ENCODE measurements at regions not wholly inside any gene's neighbourhood (a gene's known extent, or its start where the extent isn't known, plus 50 kb on each side); places are given as distances from the start of the nearest gene placed in this dataset.

DNA sequence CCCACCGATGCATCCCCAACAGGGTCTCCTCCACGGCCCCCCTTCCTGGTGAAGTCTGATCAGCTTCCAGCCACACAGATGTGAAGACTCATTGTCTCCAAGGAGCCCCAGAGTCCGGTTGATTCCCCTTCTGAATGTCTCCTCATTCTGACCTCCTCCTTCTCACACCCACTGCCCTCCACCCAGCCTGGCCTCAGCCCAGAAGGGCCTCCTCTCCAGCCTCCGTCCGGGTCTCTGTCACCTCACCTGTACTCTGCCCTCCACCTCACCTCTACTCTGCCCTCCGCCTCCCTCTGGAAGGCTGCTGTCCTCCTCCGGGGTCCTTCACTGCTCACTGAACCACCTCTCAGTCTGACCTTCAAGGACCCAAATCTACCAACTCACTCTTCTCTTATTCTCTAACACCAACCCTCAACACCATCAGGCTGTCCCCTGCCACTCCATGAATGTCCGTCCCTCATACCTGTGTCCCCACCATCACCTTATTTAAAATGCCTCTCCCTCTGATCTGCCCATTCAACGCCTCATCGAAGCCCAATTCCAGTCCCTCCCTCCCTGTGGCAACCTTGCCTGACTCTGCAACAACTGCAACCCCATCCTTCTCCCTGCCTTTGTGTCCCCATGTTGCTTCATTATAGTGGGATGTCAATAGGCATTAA, 201.2 kb downstream of the TOMM20 start:
- DNase-seq (no peak), ATAC-seq (no peak)
- no peak overlapping the region for H3K4me3 ChIP-seq
- TF ChIP-seq, protein P1, sequence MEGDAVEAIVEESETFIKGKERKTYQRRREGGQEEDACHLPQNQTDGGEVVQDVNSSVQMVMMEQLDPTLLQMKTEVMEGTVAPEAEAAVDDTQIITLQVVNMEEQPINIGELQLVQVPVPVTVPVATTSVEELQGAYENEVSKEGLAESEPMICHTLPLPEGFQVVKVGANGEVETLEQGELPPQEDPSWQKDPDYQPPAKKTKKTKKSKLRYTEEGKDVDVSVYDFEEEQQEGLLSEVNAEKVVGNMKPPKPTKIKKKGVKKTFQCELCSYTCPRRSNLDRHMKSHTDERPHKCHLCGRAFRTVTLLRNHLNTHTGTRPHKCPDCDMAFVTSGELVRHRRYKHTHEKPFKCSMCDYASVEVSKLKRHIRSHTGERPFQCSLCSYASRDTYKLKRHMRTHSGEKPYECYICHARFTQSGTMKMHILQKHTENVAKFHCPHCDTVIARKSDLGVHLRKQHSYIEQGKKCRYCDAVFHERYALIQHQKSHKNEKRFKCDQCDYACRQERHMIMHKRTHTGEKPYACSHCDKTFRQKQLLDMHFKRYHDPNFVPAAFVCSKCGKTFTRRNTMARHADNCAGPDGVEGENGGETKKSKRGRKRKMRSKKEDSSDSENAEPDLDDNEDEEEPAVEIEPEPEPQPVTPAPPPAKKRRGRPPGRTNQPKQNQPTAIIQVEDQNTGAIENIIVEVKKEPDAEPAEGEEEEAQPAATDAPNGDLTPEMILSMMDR (IDR thresholded peaks at IDR 0.05), result no peak
- no peaks in the 10 kb centered on the region for H3K9me3 ChIP-seq
- intact Hi-C loops (cut with DNase I), result no loop called here
- H3K4me1 ChIP-seq, result peaks cover 14 to 27% of the 10 kb centered on the region in 2 donors
- H3K36me3 ChIP-seq, result no peaks in the 10 kb centered on the region
- no peaks in the 10 kb centered on the region for H3K27me3 ChIP-seq
- peak overlapping the region in 1 of 2 donors; percentile 66 for H3K27ac ChIP-seq

DNA sequence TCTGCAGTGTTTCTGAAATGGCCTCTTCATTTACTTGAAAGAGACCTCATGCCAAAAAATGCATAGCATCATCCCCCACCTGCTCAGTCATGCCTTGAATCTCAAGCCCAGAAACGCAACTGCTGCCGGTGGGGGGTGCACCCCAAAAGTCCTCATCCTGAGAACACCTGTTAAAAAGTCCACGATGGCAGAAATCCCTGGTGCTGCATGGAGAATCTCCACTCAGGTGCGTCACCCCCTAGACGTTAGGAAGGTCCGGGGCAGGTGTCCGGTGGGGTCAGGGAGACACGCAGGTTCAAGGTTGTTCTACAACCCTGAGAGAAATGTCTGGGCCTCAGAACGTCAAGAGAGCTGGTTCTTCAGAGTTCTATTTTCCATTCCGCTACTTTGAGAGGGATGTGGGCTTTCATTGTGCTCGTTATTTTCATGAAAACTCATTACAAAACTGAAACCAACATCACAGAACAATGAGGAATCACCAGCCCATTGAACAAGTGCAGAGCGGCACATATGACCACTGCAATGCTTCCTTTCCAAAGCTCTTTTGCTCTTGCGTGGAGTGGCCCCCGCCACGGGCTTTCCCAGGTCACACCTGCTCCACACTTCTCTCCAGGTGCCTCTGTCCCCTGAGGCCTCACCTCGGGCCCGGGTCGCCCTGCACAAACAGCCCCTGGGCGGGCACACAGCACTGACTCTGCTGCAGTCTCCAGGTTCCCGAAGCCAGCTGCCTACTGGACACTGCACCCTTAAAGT, 201.9 kb downstream of the TOMM20 start:
- H3K36me3 ChIP-seq, result no peaks in the 10 kb centered on the region
- H3K4me1 ChIP-seq, result peaks cover 14 to 29% of the 10 kb centered on the region in 2 donors
- no peaks in the 10 kb centered on the region for H3K27me3 ChIP-seq
- no peaks in the 10 kb centered on the region for H3K9me3 ChIP-seq
- H3K27ac ChIP-seq, result peak overlapping the region; percentile 66 to 81
- H3K4me3 ChIP-seq, result no peak overlapping the region
- DNase-seq, result no peak
- intact Hi-C loops (cut with DNase I), result no loop called here
- TF ChIP-seq, protein P1 (IDR thresholded peaks at IDR 0.05), result no peak
- ATAC-seq, result peak; percentile 9

DNA sequence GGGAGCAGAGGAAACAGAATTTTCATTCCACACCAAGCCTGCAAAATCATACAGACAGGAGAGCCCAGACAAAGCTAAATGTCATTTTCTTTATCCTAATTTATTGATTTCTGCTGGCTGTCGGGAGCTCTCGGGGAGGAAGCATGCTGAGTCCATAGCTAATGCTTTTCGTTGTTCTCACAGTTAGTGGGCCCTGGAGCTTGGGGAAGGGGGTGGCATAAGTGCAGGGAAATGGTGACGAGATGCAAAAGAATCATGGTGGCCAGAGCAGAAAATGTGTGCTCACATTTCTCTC, 202.4 kb downstream of the TOMM20 start:
- TF ChIP-seq, protein P1 (IDR thresholded peaks at IDR 0.05), result no peak
- peaks cover 14 to 35% of the 10 kb centered on the region in 2 donors for H3K4me1 ChIP-seq
- no peak for DNase-seq
- intact Hi-C loops (cut with DNase I), result no loop called here
- no peaks in the 10 kb centered on the region for H3K36me3 ChIP-seq
- H3K27ac ChIP-seq, result peak overlapping the region; percentile 66 to 81
- no peaks in the 10 kb centered on the region for H3K9me3 ChIP-seq
- no peak overlapping the region for H3K4me3 ChIP-seq
- no peaks in the 10 kb centered on the region for H3K27me3 ChIP-seq
- ATAC-seq, result no peak

DNA sequence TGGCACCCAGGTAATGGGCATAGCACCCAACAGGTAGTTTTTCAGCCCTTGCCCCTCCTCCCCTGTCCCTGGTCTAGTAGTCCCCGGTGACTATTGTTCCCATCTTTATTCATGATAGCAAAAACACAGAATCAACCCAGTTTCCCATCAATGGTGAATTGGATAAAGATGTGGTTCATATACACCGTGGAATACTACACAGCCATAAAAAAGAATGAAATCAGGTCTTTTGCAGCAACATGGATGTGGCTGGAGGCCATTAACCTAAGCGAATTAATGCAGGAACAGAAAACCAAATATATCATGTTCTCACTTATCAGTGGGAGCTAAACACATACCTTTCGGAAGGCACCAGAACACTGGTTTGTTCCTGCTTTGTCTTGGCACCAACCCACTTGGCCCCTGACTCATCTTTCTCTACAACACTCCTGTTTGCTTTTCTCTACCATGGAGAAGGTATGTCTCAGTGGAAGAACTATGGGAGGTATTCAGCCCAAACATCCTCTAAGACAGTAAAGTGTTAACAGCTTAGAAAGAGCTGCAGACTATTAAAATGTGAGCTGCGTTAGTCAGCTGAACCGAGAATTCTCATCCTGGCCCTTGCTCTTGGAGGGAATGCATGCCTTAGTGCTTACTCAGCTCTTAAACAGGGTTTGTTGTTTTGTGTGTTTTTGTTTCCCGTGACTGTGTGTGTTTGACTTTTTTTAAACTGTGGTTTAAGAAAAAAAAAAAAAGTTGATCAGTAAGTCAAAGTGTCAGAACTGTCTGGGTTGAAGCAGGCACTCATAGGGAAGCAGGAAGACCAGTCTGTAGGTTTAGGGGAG, 203.0 kb downstream of the TOMM20 start:
- DNase-seq (peak in 2 of 4 donors; percentile 36 to 67), ATAC-seq (peak; percentile 91)
- H3K9me3 ChIP-seq, result no peaks in the 10 kb centered on the region
- no peak overlapping the region for H3K4me3 ChIP-seq
- intact Hi-C loops (cut with DNase I), result no loop called here
- TF ChIP-seq, protein P1 (IDR thresholded peaks at IDR 0.05), result no peak
- H3K27ac ChIP-seq, result peak overlapping the region; percentile 66 to 81
- H3K4me1 ChIP-seq, result peaks cover 14 to 37% of the 10 kb centered on the region in 2 donors
- H3K27me3 ChIP-seq, result no peaks in the 10 kb centered on the region
- no peaks in the 10 kb centered on the region for H3K36me3 ChIP-seq
